Activated CD4-positive, alpha-beta T cell treated with anti-CD3 and anti-CD28 coated beads for 4 hours (primary cell): ENCODE measurements at regions not wholly inside any gene's neighbourhood (a gene's known extent, or its start where the extent isn't known, plus 50 kb on each side); places are given as distances from the start of the nearest gene placed in this dataset.

Source experiments
- DNase-seq, 2 donors: peaks; one replicate each; pipeline ENCODE4 v3.0.0-alpha.2; 2020

GRCh38 chr22:47808236-47808635 lies 1045.8 kb downstream of the TBC1D22A start:
- DNase-seq, result no peak

GRCh38 chr22:47807506-47807905 lies 1045.1 kb downstream of the TBC1D22A start:
- DNase-seq, result no peak

- no peak for DNase-seq
Measured at GRCh38 chr22:47806894-47807293, 1044.4 kb downstream of the TBC1D22A start.

GRCh38 chr22:47805394-47805935 lies 1043.0 kb downstream of the TBC1D22A start:
- no peak for DNase-seq

GRCh38 chr22:47804281-47804680 lies 1041.8 kb downstream of the TBC1D22A start:
- no peak for DNase-seq

- no peak for DNase-seq
Measured at GRCh38 chr22:47802421-47802820, 1040.0 kb downstream of the TBC1D22A start.

- DNase-seq, result no peak
Measured at GRCh38 chr22:47801541-47802245, 1039.2 kb downstream of the TBC1D22A start.

GRCh38 chr22:47798229-47798628 lies 1035.8 kb downstream of the TBC1D22A start:
- no peak for DNase-seq

- DNase-seq, result no peak
Measured at GRCh38 chr22:47797342-47797945, 1035.0 kb downstream of the TBC1D22A start.

GRCh38 chr22:47796128-47796908 lies 1033.9 kb downstream of the TBC1D22A start:
- no peak for DNase-seq

- no peak for DNase-seq
Measured at GRCh38 chr22:47795477-47796127, 1033.2 kb downstream of the TBC1D22A start.

- DNase-seq, result no peak
Measured at GRCh38 chr22:47794851-47795250, 1032.4 kb downstream of the TBC1D22A start.

- no peak for DNase-seq
Measured at GRCh38 chr22:47793304-47794101, 1031.1 kb downstream of the TBC1D22A start.

- no peak for DNase-seq
Measured at GRCh38 chr22:47789171-47789570, 1026.7 kb downstream of the TBC1D22A start.

- DNase-seq, result no peak
Measured at GRCh38 chr22:47788461-47788860, 1026.0 kb downstream of the TBC1D22A start.

GRCh38 chr22:47787501-47788227 lies 1025.2 kb downstream of the TBC1D22A start:
- DNase-seq, result no peak

- no peak for DNase-seq
Measured at GRCh38 chr22:47786650-47787290, 1024.3 kb downstream of the TBC1D22A start.

- DNase-seq, result no peak
Measured at GRCh38 chr22:47784991-47785390, 1022.5 kb downstream of the TBC1D22A start.

- DNase-seq, result no peak
Measured at GRCh38 chr22:47784367-47784983, 1022.0 kb downstream of the TBC1D22A start.
